HG03342 (cell line): ENCODE measurements at regions not wholly inside any gene's neighbourhood (a gene's known extent, or its start where the extent isn't known, plus 50 kb on each side); places are given as distances from the start of the nearest gene placed in this dataset.
"Not testable (repeated sequence)": the region's sequence is repeated elsewhere in the genome, so short reads cannot be mapped to it uniquely, and the experiment has no call there.

Experiments
- ATAC-seq: cut with Tn5 transposase; IDR thresholded peaks from one replicate; pipeline ENCODE4 v1.9.1; 2021; ENCODE audit warnings: mild to moderate bottlenecking, moderate library complexity; ENCODE audit not compliant: unreplicated experiment

- no peak for ATAC-seq
These were observed 787.3 kb upstream of the RAB6C start for GRCh38 chr2:129192117-129192516.

- no peak for ATAC-seq
These were observed 786.6 kb upstream of the RAB6C start for GRCh38 chr2:129192841-129193253.

- no peak for ATAC-seq
These were observed 785.5 kb upstream of the RAB6C start for GRCh38 chr2:129193961-129194360.

GRCh38 chr2:129199501-129199900, 780.0 kb upstream of the RAB6C start:
- ATAC-seq = no peak

- ATAC-seq = no peak
These were observed 777.8 kb upstream of the RAB6C start for GRCh38 chr2:129201696-129202095.

- no peak for ATAC-seq
These were observed 776.1 kb upstream of the RAB6C start for GRCh38 chr2:129203331-129203730.

- not testable (repeated sequence) for ATAC-seq
These were observed 774.9 kb upstream of the RAB6C start for GRCh38 chr2:129204581-129204980.

GRCh38 chr2:129205176-129205575, 774.3 kb upstream of the RAB6C start:
- ATAC-seq = no peak

- ATAC-seq = no peak
These were observed 773.7 kb upstream of the RAB6C start for GRCh38 chr2:129205766-129206165.

- ATAC-seq = no peak
These were observed 767.0 kb upstream of the RAB6C start for GRCh38 chr2:129212299-129212958.

GRCh38 chr2:129224022-129224421, 755.4 kb upstream of the RAB6C start:
- no peak for ATAC-seq

GRCh38 chr2:129224486-129224885, 755.0 kb upstream of the RAB6C start:
- ATAC-seq = no peak

- no peak for ATAC-seq
These were observed 750.3 kb upstream of the RAB6C start for GRCh38 chr2:129229196-129229595.

- no peak for ATAC-seq
These were observed 749.5 kb upstream of the RAB6C start for GRCh38 chr2:129229830-129230441.

- no peak for ATAC-seq
These were observed 747.5 kb upstream of the RAB6C start for GRCh38 chr2:129231924-129232323.

- ATAC-seq = no peak
These were observed 746.3 kb upstream of the RAB6C start for GRCh38 chr2:129233166-129233565.

GRCh38 chr2:129233751-129234406, 745.6 kb upstream of the RAB6C start:
- ATAC-seq = no peak

GRCh38 chr2:129236601-129237000, 742.9 kb upstream of the RAB6C start:
- no peak for ATAC-seq

GRCh38 chr2:129237966-129238725, 741.3 kb upstream of the RAB6C start:
- ATAC-seq = no peak

- no peak for ATAC-seq
These were observed 740.3 kb upstream of the RAB6C start for GRCh38 chr2:129239141-129239540.

GRCh38 chr2:129240061-129240460, 739.4 kb upstream of the RAB6C start:
- ATAC-seq = no peak

GRCh38 chr2:129242269-129242668, 737.2 kb upstream of the RAB6C start:
- ATAC-seq = no peak
